Kidney epithelial cell (primary cell): ENCODE measurements at regions not wholly inside any gene's neighbourhood (a gene's known extent, or its start where the extent isn't known, plus 50 kb on each side); places are given as distances from the start of the nearest gene placed in this dataset.

ENCODE experiments used
- DNase-seq: peaks from one replicate; pipeline ENCODE4 v3.0.0-alpha.2; 2010; ENCODE audit warnings: low read depth
- H3K27me3 ChIP-seq: 2 replicates; pipeline ENCODE4 v1.6.0; 2011; ENCODE audit warnings: low read length; ENCODE audit not compliant: control insufficient read depth, insufficient read depth
- H3K36me3 ChIP-seq: 2 replicates; pipeline ENCODE4 v1.5.1; 2011; ENCODE audit warnings: low read length; ENCODE audit not compliant: control insufficient read depth, insufficient read depth
- H3K4me3 ChIP-seq: 2 replicates; pipeline ENCODE4 v1.5.1; 2011; ENCODE audit warnings: low read depth, mild to moderate bottlenecking, control low read depth, low read length
- CTCF ChIP-seq: IDR thresholded peaks from 2 replicates; pipeline ENCODE4 v1.5.1; 2011; ENCODE audit warnings: mild to moderate bottlenecking, moderate library complexity, low read length, control low read depth, inconsistent platforms; ENCODE audit not compliant: insufficient read depth, poor library complexity, severe bottlenecking

- Histone ChIP-seq H3K36me3 (no peaks in the 10 kb centered on the region), H3K4me3 (no peak overlapping the region), H3K27me3 (no peaks in the 10 kb centered on the region)
- no peak for TF ChIP-seq CTCF
- no peak for DNase-seq
These were observed 151.5 kb upstream of the BACE2 start for GRCh38 chr21:41016472-41016871.

GRCh38 chr21:41018431-41018830 is 149.5 kb upstream of the BACE2 start:
- H3K27me3 ChIP-seq, result no peaks in the 10 kb centered on the region
- no peak overlapping the region for H3K4me3 ChIP-seq
- H3K36me3 ChIP-seq, result no peaks in the 10 kb centered on the region
- no peak for DNase-seq
- TF ChIP-seq CTCF, result no peak

DNA sequence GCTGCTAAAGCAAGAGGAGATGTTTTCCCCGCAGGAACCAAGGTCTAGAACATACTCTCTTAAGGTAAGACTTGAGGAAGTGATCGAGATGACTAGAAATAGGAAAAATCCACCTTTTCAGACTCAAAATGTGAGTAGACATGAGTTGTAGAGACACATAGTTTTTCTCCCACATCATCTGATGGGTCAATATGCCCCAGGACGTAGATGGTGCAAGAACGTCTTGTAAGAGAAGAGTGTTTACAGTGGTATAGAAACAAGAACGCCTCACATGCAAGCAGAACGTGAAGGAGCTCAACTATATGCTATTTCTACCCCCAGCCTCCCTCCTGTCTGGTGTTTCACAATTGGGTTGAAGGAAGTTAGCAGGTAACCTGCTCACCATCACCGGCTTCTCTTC is 144.0 kb upstream of the BACE2 start:
- Histone ChIP-seq H3K4me3 (no peak overlapping the region), H3K27me3 (no peaks in the 10 kb centered on the region), H3K36me3 (no peaks in the 10 kb centered on the region)
- DNase-seq, result no peak
- no peak for TF ChIP-seq CTCF

GRCh38 chr21:41024341-41024740 is 143.6 kb upstream of the BACE2 start:
- no peaks in the 10 kb centered on the region for H3K36me3 ChIP-seq

GRCh38 chr21:41024746-41025254 is 143.2 kb upstream of the BACE2 start:
- DNase-seq, result no peak
- no peak overlapping the region for H3K4me3 ChIP-seq
- no peak for TF ChIP-seq CTCF
- no peaks in the 10 kb centered on the region for H3K27me3 ChIP-seq
- no peaks in the 10 kb centered on the region for H3K36me3 ChIP-seq

More at GRCh38 chr21:41024341-41024740, 143.6 kb upstream of the BACE2 start:
- DNase-seq, result no peak
- TF ChIP-seq CTCF, result no peak
- Histone ChIP-seq H3K27me3 (no peaks in the 10 kb centered on the region), H3K4me3 (no peak overlapping the region)

- DNase-seq, result no peak
- Histone ChIP-seq H3K4me3 (no peak overlapping the region), H3K27me3 (no peaks in the 10 kb centered on the region), H3K36me3 (no peaks in the 10 kb centered on the region)
- no peak for TF ChIP-seq CTCF
These were observed 138.4 kb upstream of the BACE2 start for GRCh38 chr21:41029571-41029970.
